GM21723 (cell line): ENCODE measurements at regions not wholly inside any gene's neighbourhood (a gene's known extent, or its start where the extent isn't known, plus 50 kb on each side); places are given as distances from the start of the nearest gene placed in this dataset.

Experiments
- ATAC-seq: cut with Tn5 transposase; IDR thresholded peaks from one replicate; pipeline ENCODE4 v1.9.1; 2021; ENCODE audit warnings: mild to moderate bottlenecking, moderate library complexity; ENCODE audit not compliant: unreplicated experiment

DNA sequence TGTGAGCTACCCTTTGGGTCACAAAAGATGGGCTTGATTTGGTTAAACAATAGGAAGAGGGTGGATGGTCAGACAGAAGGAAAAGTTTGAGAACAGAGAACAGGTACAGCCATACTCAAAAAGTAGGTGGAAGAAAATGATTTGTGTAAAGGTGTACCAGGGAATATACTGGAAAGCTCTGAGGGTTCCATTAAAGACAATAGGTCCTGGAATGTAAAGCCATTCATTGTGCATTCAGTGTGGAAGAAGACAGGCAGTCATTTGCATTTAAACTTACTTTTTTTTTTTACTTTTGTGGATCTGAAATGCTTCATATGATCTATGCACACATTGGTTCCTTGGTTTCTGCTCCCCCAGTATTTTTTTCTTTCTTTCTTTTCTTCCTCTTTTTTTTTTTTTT, 581.4 kb upstream of the PIK3C3 start:
- no peak for ATAC-seq

GRCh38 chr18:41372046-41372665, 582.9 kb upstream of the PIK3C3 start:
- no peak for ATAC-seq

- ATAC-seq, result no peak
Measured at GRCh38 chr18:41371156-41372045, 583.6 kb upstream of the PIK3C3 start.

DNA sequence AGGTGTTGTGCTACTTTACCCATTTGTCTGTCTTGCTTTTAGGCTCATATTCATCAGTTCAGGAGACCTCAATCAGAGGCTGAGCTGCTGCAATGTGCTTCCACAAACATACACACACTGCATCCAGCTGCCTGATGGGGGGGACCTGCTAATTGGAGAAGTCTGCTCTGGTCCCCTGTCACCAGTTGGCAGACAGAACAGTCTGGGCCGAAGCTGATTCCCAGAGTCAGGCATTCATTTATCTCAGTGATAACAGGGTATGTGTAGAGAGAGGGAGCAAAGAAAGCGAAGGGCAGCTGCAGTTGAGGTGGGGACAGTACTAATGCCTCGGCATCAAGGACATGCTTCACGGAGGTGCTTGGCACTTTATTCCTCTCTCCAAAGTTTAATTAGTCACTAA, 584.3 kb upstream of the PIK3C3 start:
- no peak for ATAC-seq

DNA sequence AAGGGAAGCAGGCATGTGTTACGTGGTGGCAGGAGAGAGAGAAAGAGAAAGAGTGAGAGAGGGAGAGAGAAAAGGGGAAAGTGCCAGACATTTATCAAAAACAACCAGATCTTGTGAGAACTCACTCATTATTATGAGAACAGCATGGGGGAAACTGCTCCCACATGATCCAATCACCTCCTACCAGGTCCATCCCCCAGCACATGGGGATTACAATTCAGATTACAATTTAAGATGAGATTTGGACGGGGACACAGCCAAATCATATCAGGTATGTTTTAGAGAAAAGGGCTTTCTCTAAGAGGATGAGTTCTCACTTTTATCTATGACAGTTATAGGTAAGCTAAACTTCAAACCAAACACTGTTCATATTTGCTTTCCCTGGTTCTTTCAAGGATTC, 597.3 kb upstream of the PIK3C3 start:
- ATAC-seq, result no peak

- no peak for ATAC-seq
Measured at GRCh38 chr18:41353777-41354528, 601.1 kb upstream of the PIK3C3 start.

DNA sequence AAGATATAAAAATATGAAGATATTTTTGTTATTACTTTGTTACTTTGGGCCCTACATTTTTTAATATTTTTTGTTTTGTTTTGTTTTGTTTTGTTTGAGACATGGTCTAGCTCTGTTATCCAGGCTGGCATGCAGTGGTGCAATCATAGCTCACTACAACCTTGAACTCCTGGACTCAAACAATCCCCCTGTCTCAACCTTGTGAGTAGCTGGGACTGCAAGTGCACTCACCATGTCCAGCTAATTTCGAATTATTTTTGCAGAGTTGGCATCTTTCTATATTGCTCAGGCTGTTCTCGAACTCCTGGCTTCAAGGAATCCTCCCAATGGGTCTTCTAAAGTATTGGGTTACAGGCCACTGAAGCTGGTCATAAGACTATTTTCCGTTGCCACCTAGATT, 603.6 kb upstream of the PIK3C3 start:
- ATAC-seq, result no peak

DNA sequence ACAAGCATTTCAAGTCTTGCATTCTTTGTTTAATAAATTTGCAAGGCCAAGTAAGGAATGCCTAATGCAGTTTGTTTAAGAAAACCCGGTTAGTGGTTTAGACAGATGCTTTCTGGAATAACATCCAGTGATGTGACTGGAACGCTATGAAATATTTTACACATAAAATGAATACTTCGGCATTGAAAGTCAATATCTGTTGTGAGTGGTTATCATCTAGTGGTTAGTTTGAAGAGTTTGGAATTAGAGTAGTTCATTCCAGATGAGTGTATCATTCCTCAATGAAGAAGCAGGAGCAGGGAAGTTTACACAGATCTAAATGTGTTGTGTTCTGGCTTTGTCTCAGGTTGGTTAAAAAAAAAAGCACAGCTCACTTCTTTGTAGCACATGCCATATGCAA, 608.0 kb upstream of the PIK3C3 start:
- ATAC-seq, result no peak

- ATAC-seq, result no peak
Measured at GRCh38 chr18:41343808-41344207, 611.2 kb upstream of the PIK3C3 start.

- no peak for ATAC-seq
Measured at GRCh38 chr18:41338341-41338740, 616.7 kb upstream of the PIK3C3 start.

DNA sequence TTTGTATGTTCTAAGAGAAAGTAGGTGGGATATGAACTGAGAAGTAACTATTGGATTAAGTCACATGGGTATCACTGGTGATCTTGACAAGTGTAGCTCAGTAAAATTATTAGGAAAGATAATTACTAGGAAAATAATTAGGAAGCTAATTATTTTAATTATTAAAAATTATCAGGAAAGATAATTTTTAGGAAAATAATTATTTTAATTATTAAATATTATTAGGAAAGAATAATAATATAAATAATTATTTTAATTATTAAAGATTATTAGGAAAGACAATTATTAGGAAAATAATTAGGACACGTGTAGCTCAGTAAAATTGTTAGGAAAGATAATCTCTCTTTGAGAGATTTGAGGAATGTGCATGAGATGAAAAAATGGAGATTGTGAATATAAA, 623.4 kb upstream of the PIK3C3 start:
- ATAC-seq, result no peak

- no peak for ATAC-seq
Measured at GRCh38 chr18:41326311-41326710, 628.7 kb upstream of the PIK3C3 start.

DNA sequence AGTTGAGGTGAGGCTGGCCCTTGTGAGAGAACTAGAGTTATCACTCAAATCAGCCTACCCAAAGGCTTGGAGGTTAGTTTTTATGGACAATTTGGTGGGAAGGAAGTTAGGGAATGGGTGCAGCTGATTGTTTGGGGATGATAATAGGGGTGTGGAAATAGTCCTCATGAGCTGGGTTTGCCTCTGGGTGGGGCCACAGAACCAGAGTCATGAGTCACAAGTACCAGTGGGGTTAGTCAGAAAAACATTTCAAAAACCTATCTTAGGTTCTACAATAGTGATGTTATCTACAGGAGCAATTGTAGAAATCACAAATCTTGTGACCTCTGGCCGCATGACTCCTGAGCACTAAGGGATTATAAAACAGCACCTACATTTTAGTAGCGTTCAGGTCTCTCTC, 630.1 kb upstream of the PIK3C3 start:
- ATAC-seq, result no peak

DNA sequence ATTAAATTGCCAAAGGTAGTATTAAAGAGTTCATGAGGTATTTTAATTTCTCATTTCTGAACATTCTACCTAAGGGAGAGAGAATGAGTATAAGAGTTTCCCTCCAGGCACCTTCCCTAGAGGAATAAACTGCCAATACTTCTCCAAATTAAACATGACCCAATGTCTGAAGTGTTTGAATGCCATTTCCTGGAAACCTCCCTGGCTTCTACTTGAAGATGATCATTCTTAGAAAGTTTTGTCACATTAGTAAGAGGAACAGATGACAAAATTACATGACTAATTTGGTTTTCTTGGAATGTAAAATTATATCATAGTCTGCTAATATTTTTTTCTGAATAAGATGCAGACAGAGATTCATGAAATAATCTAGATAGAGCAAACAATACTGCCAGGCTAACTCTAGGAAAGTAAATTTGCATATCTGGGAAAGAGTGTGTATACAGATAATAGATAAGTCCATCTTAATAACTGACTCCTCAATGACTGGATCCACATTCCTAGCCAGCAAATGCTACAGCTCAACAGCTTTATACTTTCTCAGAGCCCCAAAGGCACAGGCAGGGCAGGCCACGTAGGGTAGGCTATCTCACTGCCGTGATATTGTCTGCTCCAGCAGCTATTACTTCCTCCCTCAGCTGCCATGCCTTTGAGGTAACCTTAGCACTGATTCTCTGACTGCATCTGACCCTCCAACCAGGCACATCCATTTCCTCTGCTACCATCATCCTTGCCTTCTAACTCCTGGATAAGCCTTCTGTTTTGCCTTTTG, 630.8 kb upstream of the PIK3C3 start:
- ATAC-seq, result no peak

DNA sequence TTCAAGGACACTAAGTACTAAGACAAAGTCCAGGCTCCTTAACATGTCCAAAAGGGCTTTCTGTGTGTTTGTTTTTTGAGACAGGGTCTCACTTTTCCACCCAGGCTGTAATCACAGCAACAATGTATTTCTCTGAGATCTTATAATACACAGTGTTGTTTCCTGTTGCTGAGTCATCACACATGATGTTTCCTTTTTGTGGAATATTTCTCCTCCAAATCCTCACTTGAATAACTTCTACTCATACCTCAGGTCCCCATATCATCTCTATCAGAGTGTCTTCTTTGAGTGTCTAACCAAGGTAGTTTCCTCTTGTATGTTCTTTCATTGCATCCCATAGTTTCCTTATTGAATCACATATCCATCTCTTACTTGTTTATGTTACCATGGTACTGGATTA, 632.0 kb upstream of the PIK3C3 start:
- no peak for ATAC-seq

DNA sequence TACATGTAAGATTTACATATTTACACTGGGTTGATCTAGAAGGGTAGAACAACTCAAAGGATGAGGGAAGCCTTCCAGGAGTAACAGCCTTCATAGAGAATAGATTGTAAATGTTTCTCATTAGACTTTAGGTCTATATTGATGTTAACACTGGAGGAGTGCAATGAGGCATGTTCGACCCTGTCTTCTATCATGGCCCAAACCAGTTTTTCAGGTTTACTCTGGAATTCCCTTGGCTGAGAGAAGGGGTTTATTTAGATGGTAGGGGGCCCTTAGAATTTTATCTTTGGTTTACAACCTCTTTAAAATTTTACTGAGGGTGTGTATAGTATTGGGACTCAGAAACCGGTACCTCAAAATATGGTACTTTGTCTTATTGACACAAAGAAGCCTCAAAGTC, 634.9 kb upstream of the PIK3C3 start:
- no peak for ATAC-seq

DNA sequence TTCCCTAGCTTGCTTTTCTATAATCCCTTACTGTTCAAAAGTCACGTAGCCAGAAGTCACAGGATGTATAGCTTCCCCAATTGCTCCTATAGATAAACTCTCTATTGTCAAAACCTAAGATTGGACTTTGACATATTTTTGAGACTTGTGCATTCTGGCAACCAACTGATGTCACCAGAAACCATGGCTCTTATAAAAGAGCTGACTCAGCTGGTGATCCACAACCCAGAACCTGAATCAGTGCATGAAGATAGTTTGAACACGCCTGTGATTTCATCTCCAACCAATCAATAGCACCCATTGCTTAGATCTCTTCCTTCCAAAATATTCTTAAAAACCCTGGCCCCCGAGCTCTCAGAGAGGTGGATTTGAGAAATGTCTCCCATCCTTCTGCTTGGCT, 639.9 kb upstream of the PIK3C3 start:
- ATAC-seq, result no peak

DNA sequence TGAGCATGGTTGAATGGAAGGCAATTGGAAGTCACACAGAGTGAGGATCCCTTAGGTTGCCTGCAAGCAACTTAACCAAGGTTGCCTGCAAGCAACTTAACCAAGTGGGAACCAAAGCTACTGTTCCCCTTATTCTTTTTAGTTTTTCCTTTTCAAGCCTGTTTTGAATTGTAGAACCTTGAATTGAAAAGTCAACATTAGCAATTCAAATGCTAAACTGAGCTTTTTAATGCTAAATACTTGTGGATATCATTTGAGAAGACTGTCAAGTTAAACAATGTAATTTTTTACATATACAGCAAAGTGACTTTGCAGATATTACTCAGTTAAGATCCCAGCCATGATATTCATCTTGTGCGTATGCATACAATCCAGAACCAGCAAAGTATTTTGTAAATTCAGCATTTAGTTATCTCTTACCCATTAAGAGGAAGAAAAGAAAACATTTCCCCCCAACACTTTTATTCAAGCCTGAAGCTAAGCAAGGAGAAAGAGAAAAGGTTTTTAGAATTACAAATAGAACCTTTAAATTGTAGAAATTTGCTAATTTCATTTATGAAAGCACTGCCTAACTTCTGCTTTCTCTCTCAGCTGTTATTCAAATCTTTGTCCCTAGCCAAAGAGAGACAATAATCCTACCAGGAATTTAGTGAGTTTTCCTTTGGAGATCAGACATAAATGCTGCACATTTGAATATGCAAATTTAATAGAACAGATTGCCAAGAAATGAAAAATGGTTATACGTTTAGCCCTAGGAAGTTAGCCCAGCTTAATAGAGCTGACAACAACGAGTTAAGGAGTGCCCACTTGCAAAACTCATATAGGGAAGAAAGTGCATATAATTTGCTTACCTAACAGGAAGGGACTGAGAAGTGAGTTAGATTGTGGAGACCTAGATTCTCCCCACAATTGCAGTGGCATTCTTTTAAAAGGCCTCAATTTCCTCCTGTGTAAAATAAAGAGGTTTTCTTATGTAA, 643.2 kb upstream of the PIK3C3 start:
- no peak for ATAC-seq

DNA sequence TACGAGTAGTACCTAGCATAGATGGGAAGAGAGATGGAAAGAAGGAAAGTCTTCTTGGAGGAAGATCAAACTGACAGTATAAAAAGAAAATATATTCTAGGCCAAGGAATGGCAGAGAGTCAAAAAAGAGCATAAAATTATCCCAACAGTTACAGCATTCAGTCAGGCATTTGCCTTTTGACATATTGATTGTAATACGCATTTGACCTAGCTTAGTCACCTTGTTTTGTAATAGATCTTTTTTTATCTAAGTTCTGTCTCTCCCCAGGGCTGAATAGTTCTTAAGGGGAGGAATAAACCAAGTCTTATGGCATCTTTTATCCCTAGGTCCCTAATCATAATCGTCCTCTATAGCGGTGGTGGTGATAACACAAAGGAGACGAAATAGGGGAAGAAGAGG, 657.3 kb upstream of the PIK3C3 start:
- no peak for ATAC-seq

DNA sequence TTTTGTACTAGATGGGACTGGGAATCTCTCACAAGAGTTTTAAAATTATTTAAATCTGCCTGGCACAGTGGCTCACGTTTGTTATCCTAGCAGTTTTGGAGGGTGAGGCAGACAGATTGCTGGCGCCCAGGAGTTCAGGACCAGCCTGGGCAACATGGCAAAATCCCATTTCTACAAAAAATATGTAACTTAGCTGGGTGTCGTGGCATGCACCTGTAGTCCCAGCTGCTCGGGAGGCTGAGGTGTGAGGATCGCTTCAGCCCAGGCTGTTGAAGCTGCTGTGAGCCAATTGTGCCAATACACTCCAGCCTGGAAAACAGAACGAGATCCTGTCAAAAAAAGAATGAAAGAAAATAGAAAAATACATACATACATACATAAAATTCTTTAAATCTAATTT, 685.7 kb upstream of the PIK3C3 start:
- ATAC-seq, result no peak
